ENCODE measurements at regions not wholly inside any gene's neighbourhood (a gene's known extent, or its start where the extent isn't known, plus 50 kb on each side); places are given as distances from the start of the nearest gene placed in this dataset.

GRCh38 chr13:31426395-31426794, 226.6 kb downstream of the B3GLCT start:
- Histone ChIP-seq H3K27me3 (ENCODE audit: control insufficient read depth, insufficient read depth, low read length) (no peaks in the 10 kb centered on the region), H3K4me3 (ENCODE audit: low read depth, low read length) (no peak overlapping the region), H3K9me3 (ENCODE audit: control insufficient read depth, insufficient read depth, low read length) (no peaks in the 10 kb centered on the region), H3K4me1 (ENCODE audit: control insufficient read depth, insufficient read depth, low read length) (no peaks in the 10 kb centered on the region), H3K9ac (ENCODE audit: low read depth, low read length) (no peak overlapping the region), H3K36me3 (ENCODE audit: control insufficient read depth, insufficient read depth, low read length) (no peaks in the 10 kb centered on the region)

- H3K9me3 ChIP-seq (ENCODE audit: control insufficient read depth, insufficient read depth, low read length), result no peaks in the 10 kb centered on the region
- no peaks in the 10 kb centered on the region for H3K4me1 ChIP-seq (ENCODE audit: control insufficient read depth, insufficient read depth, low read length)
- H3K27me3 ChIP-seq (ENCODE audit: control insufficient read depth, insufficient read depth, low read length), result no peaks in the 10 kb centered on the region
These were observed 227.7 kb downstream of the B3GLCT start for GRCh38 chr13:31427151-31428100.

GRCh38 chr13:31431722-31432137, 232.0 kb downstream of the B3GLCT start:
- Histone ChIP-seq H3K4me3 (ENCODE audit: low read depth, low read length) (no peak overlapping the region), H3K36me3 (ENCODE audit: control insufficient read depth, insufficient read depth, low read length) (no peaks in the 10 kb centered on the region), H3K9me3 (ENCODE audit: control insufficient read depth, insufficient read depth, low read length) (no peaks in the 10 kb centered on the region), H3K27me3 (ENCODE audit: control insufficient read depth, insufficient read depth, low read length) (no peaks in the 10 kb centered on the region), H3K9ac (ENCODE audit: low read depth, low read length) (no peak overlapping the region), H3K4me1 (ENCODE audit: control insufficient read depth, insufficient read depth, low read length) (no peaks in the 10 kb centered on the region)

More at GRCh38 chr13:31427151-31428100, 227.7 kb downstream of the B3GLCT start:
- Histone ChIP-seq H3K36me3 (ENCODE audit: control insufficient read depth, insufficient read depth, low read length) (no peaks in the 10 kb centered on the region), H3K9ac (ENCODE audit: low read depth, low read length) (no peak overlapping the region), H3K4me3 (ENCODE audit: low read depth, low read length) (no peak overlapping the region)

- H3K27me3 ChIP-seq (ENCODE audit: control insufficient read depth, insufficient read depth, low read length), result no peaks in the 10 kb centered on the region
- no peak overlapping the region for H3K4me3 ChIP-seq (ENCODE audit: low read depth, low read length)
- H3K9ac ChIP-seq (ENCODE audit: low read depth, low read length), result no peak overlapping the region
These were observed 233.4 kb downstream of the B3GLCT start for GRCh38 chr13:31433207-31433606.

GRCh38 chr13:31433746-31434145, 234.0 kb downstream of the B3GLCT start:
- Histone ChIP-seq H3K9me3 (ENCODE audit: control insufficient read depth, insufficient read depth, low read length) (no peaks in the 10 kb centered on the region), H3K36me3 (ENCODE audit: control insufficient read depth, insufficient read depth, low read length) (no peaks in the 10 kb centered on the region), H3K9ac (ENCODE audit: low read depth, low read length) (no peak overlapping the region), H3K4me1 (ENCODE audit: control insufficient read depth, insufficient read depth, low read length) (no peaks in the 10 kb centered on the region), H3K27me3 (ENCODE audit: control insufficient read depth, insufficient read depth, low read length) (no peaks in the 10 kb centered on the region), H3K4me3 (ENCODE audit: low read depth, low read length) (no peak overlapping the region)

More at GRCh38 chr13:31433207-31433606, 233.4 kb downstream of the B3GLCT start:
- H3K9me3 ChIP-seq (ENCODE audit: control insufficient read depth, insufficient read depth, low read length), result no peaks in the 10 kb centered on the region
- no peaks in the 10 kb centered on the region for H3K36me3 ChIP-seq (ENCODE audit: control insufficient read depth, insufficient read depth, low read length)
- no peaks in the 10 kb centered on the region for H3K4me1 ChIP-seq (ENCODE audit: control insufficient read depth, insufficient read depth, low read length)

GRCh38 chr13:31434613-31435012, 234.8 kb downstream of the B3GLCT start:
- H3K36me3 ChIP-seq (ENCODE audit: control insufficient read depth, insufficient read depth, low read length), result no peaks in the 10 kb centered on the region
- no peak overlapping the region for H3K4me3 ChIP-seq (ENCODE audit: low read depth, low read length)
- H3K27me3 ChIP-seq (ENCODE audit: control insufficient read depth, insufficient read depth, low read length), result no peaks in the 10 kb centered on the region
- no peaks in the 10 kb centered on the region for H3K9me3 ChIP-seq (ENCODE audit: control insufficient read depth, insufficient read depth, low read length)
- H3K9ac ChIP-seq (ENCODE audit: low read depth, low read length), result no peak overlapping the region
- no peaks in the 10 kb centered on the region for H3K4me1 ChIP-seq (ENCODE audit: control insufficient read depth, insufficient read depth, low read length)

- H3K9me3 ChIP-seq (ENCODE audit: control insufficient read depth, insufficient read depth, low read length), result no peaks in the 10 kb centered on the region
- H3K36me3 ChIP-seq (ENCODE audit: control insufficient read depth, insufficient read depth, low read length), result no peaks in the 10 kb centered on the region
- no peaks in the 10 kb centered on the region for H3K4me1 ChIP-seq (ENCODE audit: control insufficient read depth, insufficient read depth, low read length)
- H3K27me3 ChIP-seq (ENCODE audit: control insufficient read depth, insufficient read depth, low read length), result no peaks in the 10 kb centered on the region
- H3K4me3 ChIP-seq (ENCODE audit: low read depth, low read length), result no peak overlapping the region
- no peak overlapping the region for H3K9ac ChIP-seq (ENCODE audit: low read depth, low read length)
These were observed 235.8 kb downstream of the B3GLCT start for GRCh38 chr13:31435536-31435935.

GRCh38 chr13:31436478-31436877, 236.7 kb downstream of the B3GLCT start:
- H3K27me3 ChIP-seq (ENCODE audit: control insufficient read depth, insufficient read depth, low read length), result no peaks in the 10 kb centered on the region
- H3K4me3 ChIP-seq (ENCODE audit: low read depth, low read length), result no peak overlapping the region
- no peaks in the 10 kb centered on the region for H3K9me3 ChIP-seq (ENCODE audit: control insufficient read depth, insufficient read depth, low read length)
- no peak overlapping the region for H3K9ac ChIP-seq (ENCODE audit: low read depth, low read length)
- H3K4me1 ChIP-seq (ENCODE audit: control insufficient read depth, insufficient read depth, low read length), result no peaks in the 10 kb centered on the region
- no peaks in the 10 kb centered on the region for H3K36me3 ChIP-seq (ENCODE audit: control insufficient read depth, insufficient read depth, low read length)

- Histone ChIP-seq H3K4me3 (ENCODE audit: low read depth, low read length) (no peak overlapping the region), H3K4me1 (ENCODE audit: control insufficient read depth, insufficient read depth, low read length) (no peaks in the 10 kb centered on the region), H3K9ac (ENCODE audit: low read depth, low read length) (no peak overlapping the region), H3K27me3 (ENCODE audit: control insufficient read depth, insufficient read depth, low read length) (no peaks in the 10 kb centered on the region), H3K9me3 (ENCODE audit: control insufficient read depth, insufficient read depth, low read length) (no peaks in the 10 kb centered on the region), H3K36me3 (ENCODE audit: control insufficient read depth, insufficient read depth, low read length) (no peaks in the 10 kb centered on the region)
These were observed 238.2 kb downstream of the B3GLCT start for GRCh38 chr13:31437975-31438374.

- Histone ChIP-seq H3K36me3 (ENCODE audit: control insufficient read depth, insufficient read depth, low read length) (no peaks in the 10 kb centered on the region), H3K4me1 (ENCODE audit: control insufficient read depth, insufficient read depth, low read length) (no peaks in the 10 kb centered on the region), H3K9ac (ENCODE audit: low read depth, low read length) (no peak overlapping the region), H3K9me3 (ENCODE audit: control insufficient read depth, insufficient read depth, low read length) (no peaks in the 10 kb centered on the region), H3K27me3 (ENCODE audit: control insufficient read depth, insufficient read depth, low read length) (no peaks in the 10 kb centered on the region), H3K4me3 (ENCODE audit: low read depth, low read length) (no peak overlapping the region)
These were observed 240.4 kb downstream of the B3GLCT start for GRCh38 chr13:31440132-31440531.

- H3K36me3 ChIP-seq (ENCODE audit: control insufficient read depth, insufficient read depth, low read length), result no peaks in the 10 kb centered on the region
- H3K9me3 ChIP-seq (ENCODE audit: control insufficient read depth, insufficient read depth, low read length), result no peaks in the 10 kb centered on the region
- H3K4me1 ChIP-seq (ENCODE audit: control insufficient read depth, insufficient read depth, low read length), result no peaks in the 10 kb centered on the region
- no peaks in the 10 kb centered on the region for H3K27me3 ChIP-seq (ENCODE audit: control insufficient read depth, insufficient read depth, low read length)
- H3K9ac ChIP-seq (ENCODE audit: low read depth, low read length), result no peak overlapping the region
- H3K4me3 ChIP-seq (ENCODE audit: low read depth, low read length), result no peak overlapping the region
These were observed 242.2 kb downstream of the B3GLCT start for GRCh38 chr13:31441800-31442510.

GRCh38 chr13:31442571-31442970, 242.8 kb downstream of the B3GLCT start:
- no peak overlapping the region for H3K4me3 ChIP-seq (ENCODE audit: low read depth, low read length)
- no peaks in the 10 kb centered on the region for H3K27me3 ChIP-seq (ENCODE audit: control insufficient read depth, insufficient read depth, low read length)
- no peaks in the 10 kb centered on the region for H3K4me1 ChIP-seq (ENCODE audit: control insufficient read depth, insufficient read depth, low read length)
- H3K9me3 ChIP-seq (ENCODE audit: control insufficient read depth, insufficient read depth, low read length), result no peaks in the 10 kb centered on the region
- H3K9ac ChIP-seq (ENCODE audit: low read depth, low read length), result no peak overlapping the region
- no peaks in the 10 kb centered on the region for H3K36me3 ChIP-seq (ENCODE audit: control insufficient read depth, insufficient read depth, low read length)
